GM21825 (cell line): ENCODE measurements at regions not wholly inside any gene's neighbourhood (a gene's known extent, or its start where the extent isn't known, plus 50 kb on each side); places are given as distances from the start of the nearest gene placed in this dataset.

Source experiments
- ATAC-seq: cut with Tn5 transposase; IDR thresholded peaks from one replicate; pipeline ENCODE4 v1.9.1; 2021; ENCODE audit warnings: mild to moderate bottlenecking, moderate library complexity; ENCODE audit not compliant: unreplicated experiment

GRCh38 chr2:226623587-226624368 is 175.8 kb downstream of the IRS1 start:
- ATAC-seq = no peak

GRCh38 chr2:226622484-226622883 is 177.1 kb downstream of the IRS1 start:
- no peak for ATAC-seq

GRCh38 chr2:226620176-226620575 is 179.4 kb downstream of the IRS1 start:
- ATAC-seq = no peak

GRCh38 chr2:226619707-226620106 is 179.9 kb downstream of the IRS1 start:
- ATAC-seq = no peak

- no peak for ATAC-seq
Observed at GRCh38 chr2:226618875-226619605, 180.6 kb downstream of the IRS1 start.

DNA sequence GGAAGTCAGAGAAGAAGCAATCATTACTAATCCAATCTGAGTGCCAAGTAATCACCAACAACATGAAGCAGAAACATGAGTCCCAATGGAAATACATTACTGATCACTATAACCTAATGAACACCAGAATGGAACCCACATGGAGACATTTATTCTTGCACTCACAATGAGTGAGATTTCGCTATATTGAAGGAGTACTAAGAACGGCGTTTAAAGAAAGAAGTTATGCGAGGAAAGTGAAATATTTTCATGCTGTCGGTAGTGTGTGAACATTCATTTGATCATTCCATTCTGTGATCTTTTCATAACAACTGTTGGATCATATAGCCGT is 181.1 kb downstream of the IRS1 start:
- ATAC-seq = no peak

DNA sequence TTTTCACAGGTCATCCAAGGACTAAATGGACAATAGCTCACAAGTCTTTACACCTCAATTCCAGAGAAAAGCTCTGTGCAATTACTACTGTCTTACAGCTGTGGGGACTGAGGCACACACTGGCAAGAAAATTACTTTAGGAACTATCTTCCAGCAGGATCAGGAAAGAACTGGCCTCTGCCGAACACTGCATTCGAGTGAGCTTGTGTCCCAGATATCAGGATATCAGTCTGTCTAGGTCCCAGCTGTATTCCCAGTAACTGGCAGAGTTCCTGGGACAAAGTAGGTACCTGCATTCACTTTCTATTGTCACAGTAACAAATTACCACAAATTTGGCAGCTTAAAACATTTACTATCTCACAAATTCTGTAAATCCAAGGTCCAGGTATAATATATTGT is 183.7 kb downstream of the IRS1 start:
- no peak for ATAC-seq

DNA sequence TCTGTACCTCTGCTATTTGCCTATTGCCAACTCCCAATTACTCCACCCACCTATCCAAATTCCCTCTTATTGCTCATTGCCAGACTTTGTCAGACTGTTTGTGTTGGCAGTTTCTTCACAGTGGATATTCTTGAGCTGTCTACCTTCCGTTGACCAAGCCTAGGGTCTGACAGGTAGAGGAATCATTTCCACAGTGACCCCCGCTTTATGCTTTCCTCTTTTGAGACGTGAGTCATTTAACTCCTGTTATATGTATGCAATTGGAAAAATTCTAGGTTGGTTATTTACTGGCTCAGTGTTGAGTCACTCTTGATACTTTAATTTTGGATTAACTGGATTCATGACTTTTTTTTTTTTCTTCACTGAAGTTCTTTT is 187.7 kb downstream of the IRS1 start:
- ATAC-seq = no peak

DNA sequence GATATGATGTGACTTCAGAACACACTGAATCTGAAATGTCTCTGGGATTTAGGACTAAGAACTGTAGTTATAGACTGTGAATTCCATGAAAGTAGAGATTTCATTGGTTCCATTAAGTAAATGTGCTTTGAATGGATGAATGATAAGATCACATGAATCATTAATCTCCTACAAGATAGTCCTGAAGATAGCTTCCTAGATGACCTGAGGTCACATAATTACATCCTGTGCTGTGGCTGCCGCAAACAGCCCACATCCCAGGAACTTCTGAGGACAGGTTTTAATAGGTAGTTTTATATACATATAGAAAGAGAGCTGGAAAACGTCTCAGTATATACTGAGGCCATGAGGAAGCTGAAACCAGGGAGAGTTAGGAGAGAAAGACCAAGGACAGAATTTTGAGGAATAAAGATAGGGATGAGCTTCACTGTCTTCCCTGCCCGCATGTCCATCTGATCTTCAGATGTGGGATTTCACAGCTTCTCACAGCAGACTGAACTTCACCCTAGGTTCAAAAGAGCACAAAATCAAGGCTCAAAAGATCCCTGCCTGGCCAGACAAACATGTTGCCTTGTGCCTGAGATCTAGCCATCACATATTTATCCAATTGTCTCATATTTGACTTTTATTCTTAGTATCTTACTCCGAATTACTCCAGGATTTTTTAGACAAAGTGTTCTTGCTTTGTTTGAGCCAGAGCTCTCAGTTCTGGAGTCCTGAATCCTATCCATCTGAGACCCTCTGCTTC is 188.2 kb downstream of the IRS1 start:
- ATAC-seq = no peak

DNA sequence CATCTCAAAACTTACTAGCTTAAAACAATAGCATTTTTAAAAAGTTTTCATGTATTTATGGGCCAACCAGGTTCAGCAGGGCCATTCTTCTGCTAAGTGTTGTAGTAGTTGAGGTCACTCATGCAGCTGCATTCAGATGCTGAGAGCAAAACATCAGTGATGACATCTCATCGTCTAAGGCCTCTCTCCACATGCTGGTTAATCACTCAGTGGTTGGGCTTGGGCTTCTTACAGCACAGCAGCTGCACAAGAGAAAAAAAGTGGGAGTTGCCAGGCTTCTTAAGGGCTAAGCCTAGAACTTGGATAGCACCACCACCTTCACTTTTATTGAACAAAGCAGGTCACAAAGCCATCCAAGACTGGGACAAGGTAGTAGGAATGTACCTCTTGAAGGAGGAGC is 190.3 kb downstream of the IRS1 start:
- ATAC-seq = no peak

GRCh38 chr2:226608451-226608850 is 191.2 kb downstream of the IRS1 start:
- no peak for ATAC-seq

- ATAC-seq = no peak
Observed at GRCh38 chr2:226607379-226607778, 192.2 kb downstream of the IRS1 start.

- no peak for ATAC-seq
Observed at GRCh38 chr2:226605642-226606041, 194.0 kb downstream of the IRS1 start.

- ATAC-seq = no peak
Observed at GRCh38 chr2:226603606-226604005, 196.0 kb downstream of the IRS1 start.

GRCh38 chr2:226601881-226602662 is 197.5 kb downstream of the IRS1 start:
- ATAC-seq = no peak

- no peak for ATAC-seq
Observed at GRCh38 chr2:226600802-226601201, 198.8 kb downstream of the IRS1 start.

GRCh38 chr2:226600184-226600583 is 199.4 kb downstream of the IRS1 start:
- ATAC-seq = no peak

DNA sequence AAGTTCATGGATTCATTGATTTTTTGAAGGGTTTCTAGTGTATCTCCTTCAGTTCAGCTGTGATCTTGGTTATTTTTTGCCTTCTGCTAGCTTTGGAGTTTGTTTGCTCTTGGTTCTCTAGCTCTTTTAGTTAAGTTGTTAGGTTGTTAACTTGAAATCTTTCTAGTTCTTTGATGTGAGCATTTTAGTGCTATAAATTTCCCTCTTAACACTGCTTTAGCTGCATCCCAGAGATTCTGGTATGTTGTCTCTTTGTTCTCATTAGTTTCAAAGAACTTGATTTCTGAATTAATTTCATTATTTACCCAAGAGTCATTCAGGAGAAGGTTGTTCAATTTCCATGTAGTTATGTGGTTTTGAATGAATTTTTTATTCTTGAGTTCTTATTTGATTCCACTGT is 210.6 kb downstream of the IRS1 start:
- ATAC-seq = no peak

GRCh38 chr2:226585130-226585561 is 214.5 kb downstream of the IRS1 start:
- ATAC-seq = no peak

DNA sequence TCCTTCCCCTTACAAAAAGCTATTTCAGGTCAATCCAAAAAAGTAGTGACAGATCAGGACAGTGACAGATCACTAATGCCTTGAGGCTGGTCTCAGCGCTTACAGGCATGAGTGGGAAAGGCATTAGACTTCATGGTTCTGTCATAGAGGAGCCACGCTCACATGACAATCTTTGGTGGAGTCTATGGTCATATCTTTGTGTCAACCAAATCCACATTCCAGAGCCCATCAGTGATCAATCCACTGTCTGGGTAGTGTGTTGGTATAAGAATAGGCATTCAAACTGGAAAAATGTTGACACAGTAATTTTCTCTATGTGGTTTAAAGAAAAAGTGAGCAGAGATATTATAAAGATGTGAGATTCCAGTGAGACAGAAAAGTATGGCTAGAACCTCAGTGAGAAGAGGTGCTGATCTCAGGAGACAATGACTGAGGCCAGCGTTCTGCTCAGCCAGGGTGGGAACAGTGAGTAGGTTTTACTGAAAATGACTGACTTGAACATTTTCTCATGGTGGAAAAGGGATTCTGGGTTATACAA is 215.0 kb downstream of the IRS1 start:
- ATAC-seq = no peak

GRCh38 chr2:226583715-226584114 is 215.9 kb downstream of the IRS1 start:
- ATAC-seq = no peak
